ENCODE measurements at regions not wholly inside any gene's neighbourhood (a gene's known extent, or its start where the extent isn't known, plus 50 kb on each side); places are given as distances from the start of the nearest gene placed in this dataset.
"Not testable (repeated sequence)": the region's sequence is repeated elsewhere in the genome, so short reads cannot be mapped to it uniquely, and the experiment has no call there.

- TF ChIP-seq, protein P1, sequence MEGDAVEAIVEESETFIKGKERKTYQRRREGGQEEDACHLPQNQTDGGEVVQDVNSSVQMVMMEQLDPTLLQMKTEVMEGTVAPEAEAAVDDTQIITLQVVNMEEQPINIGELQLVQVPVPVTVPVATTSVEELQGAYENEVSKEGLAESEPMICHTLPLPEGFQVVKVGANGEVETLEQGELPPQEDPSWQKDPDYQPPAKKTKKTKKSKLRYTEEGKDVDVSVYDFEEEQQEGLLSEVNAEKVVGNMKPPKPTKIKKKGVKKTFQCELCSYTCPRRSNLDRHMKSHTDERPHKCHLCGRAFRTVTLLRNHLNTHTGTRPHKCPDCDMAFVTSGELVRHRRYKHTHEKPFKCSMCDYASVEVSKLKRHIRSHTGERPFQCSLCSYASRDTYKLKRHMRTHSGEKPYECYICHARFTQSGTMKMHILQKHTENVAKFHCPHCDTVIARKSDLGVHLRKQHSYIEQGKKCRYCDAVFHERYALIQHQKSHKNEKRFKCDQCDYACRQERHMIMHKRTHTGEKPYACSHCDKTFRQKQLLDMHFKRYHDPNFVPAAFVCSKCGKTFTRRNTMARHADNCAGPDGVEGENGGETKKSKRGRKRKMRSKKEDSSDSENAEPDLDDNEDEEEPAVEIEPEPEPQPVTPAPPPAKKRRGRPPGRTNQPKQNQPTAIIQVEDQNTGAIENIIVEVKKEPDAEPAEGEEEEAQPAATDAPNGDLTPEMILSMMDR (IDR thresholded peaks at IDR 0.05; ENCODE audit: low read depth, low read length, poor library complexity, severe bottlenecking): no peak
- no peak for TF ChIP-seq EZH2phosphoT487 (IDR thresholded peaks at IDR 0.05; ENCODE audit: borderline replicate concordance, low read length)
- H3K27ac ChIP-seq (ENCODE audit: low read depth, low read length): no peak overlapping the region
- H3K79me2 ChIP-seq (ENCODE audit: control insufficient read depth, low read length): no peaks in the 10 kb centered on the region
- peaks cover 5% of the 10 kb centered on the region; the same call in 1 of the 2 replicates for H3K9me3 ChIP-seq (ENCODE audit: control insufficient read depth, insufficient read depth, low read length)
- no peaks in the 10 kb centered on the region for H3K27me3 ChIP-seq (ENCODE audit: control insufficient read depth, low read length)
- no peak overlapping the region for H3K4me3 ChIP-seq (ENCODE audit: low read length)
- no peaks in the 10 kb centered on the region for H3K9me2 ChIP-seq (replicated peaks; ENCODE audit: control insufficient read depth, low read length)
- H3K4me2 ChIP-seq (ENCODE audit: low read length): no peak overlapping the region
- H3K36me3 ChIP-seq (ENCODE audit: control insufficient read depth, low read length): no peaks in the 10 kb centered on the region
- H4K20me1 ChIP-seq (ENCODE audit: control insufficient read depth, insufficient read depth, low read depth, low read length): no peaks in the 10 kb centered on the region
- no peaks in the 10 kb centered on the region for H3K4me1 ChIP-seq (ENCODE audit: control insufficient read depth, low read length)
- no peaks in the 10 kb centered on the region for H3F3A ChIP-seq (ENCODE audit: control insufficient read depth, insufficient read depth)
These were observed 325.4 kb upstream of the FRG1 start for GRCh38 chr4:189615217-189615663.

- not testable (repeated sequence) for H3K4me1 ChIP-seq (ENCODE audit: control insufficient read depth, low read length); H3K9me2 ChIP-seq (replicated peaks; ENCODE audit: control insufficient read depth, low read length); H3F3A ChIP-seq (ENCODE audit: control insufficient read depth, insufficient read depth); H3K36me3 ChIP-seq (ENCODE audit: control insufficient read depth, low read length); H3K79me2 ChIP-seq (ENCODE audit: control insufficient read depth, low read length); H3K27ac ChIP-seq (ENCODE audit: low read depth, low read length); H3K4me3 ChIP-seq (ENCODE audit: low read length); H3K9me3 ChIP-seq (ENCODE audit: control insufficient read depth, insufficient read depth, low read length); H3K27me3 ChIP-seq (ENCODE audit: control insufficient read depth, low read length); H4K20me1 ChIP-seq (ENCODE audit: control insufficient read depth, insufficient read depth, low read depth, low read length); H3K4me2 ChIP-seq (ENCODE audit: low read length)
These were observed 322.9 kb upstream of the FRG1 start for GRCh38 chr4:189617741-189618140.

- not testable (repeated sequence) for H3K36me3 ChIP-seq (ENCODE audit: control insufficient read depth, low read length); H3K27ac ChIP-seq (ENCODE audit: low read depth, low read length); H3K79me2 ChIP-seq (ENCODE audit: control insufficient read depth, low read length); H3K9me3 ChIP-seq (ENCODE audit: control insufficient read depth, insufficient read depth, low read length); H3K4me2 ChIP-seq (ENCODE audit: low read length); H3F3A ChIP-seq (ENCODE audit: control insufficient read depth, insufficient read depth); H3K4me1 ChIP-seq (ENCODE audit: control insufficient read depth, low read length); H4K20me1 ChIP-seq (ENCODE audit: control insufficient read depth, insufficient read depth, low read depth, low read length); H3K4me3 ChIP-seq (ENCODE audit: low read length); H3K9me2 ChIP-seq (replicated peaks; ENCODE audit: control insufficient read depth, low read length); H3K27me3 ChIP-seq (ENCODE audit: control insufficient read depth, low read length)
These were observed 321.0 kb upstream of the FRG1 start for GRCh38 chr4:189619441-189620250.

DNA sequence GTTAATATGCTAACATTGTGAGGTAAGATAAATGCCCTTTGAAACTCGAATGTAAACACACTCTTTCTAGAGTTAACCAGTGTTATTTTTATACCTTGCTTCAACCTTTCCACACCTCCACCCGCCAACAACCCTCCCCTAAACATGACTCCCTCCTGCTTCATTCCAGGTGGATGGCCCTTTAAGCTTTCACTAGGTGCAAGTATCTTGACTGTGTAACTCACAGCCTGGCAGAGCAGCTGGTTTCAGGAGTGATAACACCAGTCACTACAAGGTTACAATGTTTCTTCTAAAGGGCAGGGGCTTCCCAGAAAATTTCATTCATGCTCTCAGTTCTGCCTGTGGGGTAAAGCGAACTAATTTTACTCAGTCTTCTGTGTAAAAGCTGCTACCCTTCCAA, 318.1 kb upstream of the FRG1 start:
- not testable (repeated sequence) for H3K9me2 ChIP-seq (replicated peaks; ENCODE audit: control insufficient read depth, low read length); H3K9me3 ChIP-seq (ENCODE audit: control insufficient read depth, insufficient read depth, low read length)

DNA sequence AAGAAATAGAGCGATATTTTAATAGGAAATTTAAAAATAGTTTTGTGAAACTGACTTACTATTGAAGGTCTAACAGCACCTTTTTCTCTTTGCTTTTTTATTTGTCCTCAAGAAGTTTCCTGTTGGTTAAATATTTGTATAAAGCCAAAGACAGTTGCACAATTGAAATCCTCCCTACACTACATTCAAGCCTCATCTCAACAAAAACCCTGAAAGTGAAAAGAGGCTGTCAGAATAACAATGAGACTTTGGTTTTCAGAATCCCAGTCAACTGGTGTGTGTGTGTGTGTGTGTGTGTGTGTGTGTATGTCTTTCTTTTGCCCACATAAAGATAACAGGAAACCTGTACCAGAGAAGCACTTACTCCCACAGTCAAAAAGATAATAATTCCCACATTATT, 313.6 kb upstream of the FRG1 start:
- H3K4me3 ChIP-seq (ENCODE audit: low read length); H4K20me1 ChIP-seq (ENCODE audit: control insufficient read depth, insufficient read depth, low read depth, low read length); H3K9me3 ChIP-seq (ENCODE audit: control insufficient read depth, insufficient read depth, low read length); H3K27me3 ChIP-seq (ENCODE audit: control insufficient read depth, low read length); H3K4me1 ChIP-seq (ENCODE audit: control insufficient read depth, low read length); H3K79me2 ChIP-seq (ENCODE audit: control insufficient read depth, low read length); H3K27ac ChIP-seq (ENCODE audit: low read depth, low read length); H3K36me3 ChIP-seq (ENCODE audit: control insufficient read depth, low read length); H3F3A ChIP-seq (ENCODE audit: control insufficient read depth, insufficient read depth); H3K9me2 ChIP-seq (replicated peaks; ENCODE audit: control insufficient read depth, low read length); H3K4me2 ChIP-seq (ENCODE audit: low read length): not testable (repeated sequence)

More for the DNA sequence above, 318.1 kb upstream of the FRG1 start:
- H3F3A ChIP-seq (ENCODE audit: control insufficient read depth, insufficient read depth); H3K4me1 ChIP-seq (ENCODE audit: control insufficient read depth, low read length); H3K36me3 ChIP-seq (ENCODE audit: control insufficient read depth, low read length); H3K4me3 ChIP-seq (ENCODE audit: low read length); H4K20me1 ChIP-seq (ENCODE audit: control insufficient read depth, insufficient read depth, low read depth, low read length); H3K27me3 ChIP-seq (ENCODE audit: control insufficient read depth, low read length); H3K79me2 ChIP-seq (ENCODE audit: control insufficient read depth, low read length); H3K27ac ChIP-seq (ENCODE audit: low read depth, low read length); H3K4me2 ChIP-seq (ENCODE audit: low read length): not testable (repeated sequence)

DNA sequence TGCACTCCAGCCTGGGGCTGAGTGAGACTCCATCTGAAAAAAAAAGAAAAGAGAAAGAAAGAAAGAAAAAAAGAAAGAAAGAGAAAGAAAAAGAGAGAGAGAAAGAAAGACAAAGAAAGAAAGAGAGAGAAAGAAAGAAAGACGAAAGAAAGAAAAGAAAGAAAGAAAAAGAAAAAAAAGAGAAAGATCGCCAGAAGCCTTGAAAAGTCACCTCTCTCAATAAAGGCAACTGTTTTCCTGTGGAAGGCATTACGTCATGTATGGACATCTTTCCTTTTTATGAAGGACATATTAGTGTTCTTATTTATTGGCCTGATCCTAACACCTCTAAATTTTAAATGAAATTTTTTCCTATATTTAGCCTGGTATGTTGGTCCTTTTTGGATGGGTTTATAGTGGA, 310.9 kb upstream of the FRG1 start:
- not testable (repeated sequence) for H3K27me3 ChIP-seq (ENCODE audit: control insufficient read depth, low read length); H3F3A ChIP-seq (ENCODE audit: control insufficient read depth, insufficient read depth); H3K4me3 ChIP-seq (ENCODE audit: low read length); H3K27ac ChIP-seq (ENCODE audit: low read depth, low read length); H3K4me1 ChIP-seq (ENCODE audit: control insufficient read depth, low read length); H3K36me3 ChIP-seq (ENCODE audit: control insufficient read depth, low read length); H4K20me1 ChIP-seq (ENCODE audit: control insufficient read depth, insufficient read depth, low read depth, low read length); H3K9me2 ChIP-seq (replicated peaks; ENCODE audit: control insufficient read depth, low read length); H3K79me2 ChIP-seq (ENCODE audit: control insufficient read depth, low read length); H3K9me3 ChIP-seq (ENCODE audit: control insufficient read depth, insufficient read depth, low read length); H3K4me2 ChIP-seq (ENCODE audit: low read length)

GRCh38 chr4:189630913-189631567, 309.6 kb upstream of the FRG1 start:
- H4K20me1 ChIP-seq (ENCODE audit: control insufficient read depth, insufficient read depth, low read depth, low read length); H3F3A ChIP-seq (ENCODE audit: control insufficient read depth, insufficient read depth); H3K9me2 ChIP-seq (replicated peaks; ENCODE audit: control insufficient read depth, low read length); H3K4me1 ChIP-seq (ENCODE audit: control insufficient read depth, low read length); H3K27me3 ChIP-seq (ENCODE audit: control insufficient read depth, low read length); H3K4me3 ChIP-seq (ENCODE audit: low read length); H3K9me3 ChIP-seq (ENCODE audit: control insufficient read depth, insufficient read depth, low read length); H3K27ac ChIP-seq (ENCODE audit: low read depth, low read length); H3K36me3 ChIP-seq (ENCODE audit: control insufficient read depth, low read length); H3K4me2 ChIP-seq (ENCODE audit: low read length); H3K79me2 ChIP-seq (ENCODE audit: control insufficient read depth, low read length): not testable (repeated sequence)

All from DOHH2 (cell line).